Liver (tissue), 3 donors: ENCODE measurements at regions not wholly inside any gene's neighbourhood (a gene's known extent, or its start where the extent isn't known, plus 50 kb on each side); places are given as distances from the start of the nearest gene placed in this dataset.

ENCODE experiments used
- EGR1 ChIP-seq, 2 donors: IDR thresholded peaks; 2 replicates each; pipeline ENCODE4 v1.6.1; 2016 to 2018; ENCODE audit warnings: antibody characterized with exemption in 2 of 2, low read depth in 2 of 2
- JUND ChIP-seq, 2 donors: IDR thresholded peaks; 2 replicates each; pipeline ENCODE4 v1.6.1; 2016; ENCODE audit warnings: antibody characterized with exemption in 2 of 2
- RXRA ChIP-seq, 2 donors: IDR thresholded peaks; 2 replicates each; pipeline ENCODE4 v1.6.1; 2017 to 2018; ENCODE audit warnings: antibody characterized with exemption in 2 of 2, mild to moderate bottlenecking in 1 of 2
- SP1 ChIP-seq: IDR thresholded peaks from 2 replicates; pipeline ENCODE4 v1.6.1; 2018; ENCODE audit warnings: antibody characterized with exemption, mild to moderate bottlenecking
- TAF1 ChIP-seq: conservative IDR thresholded peaks from 2 replicates; pipeline ENCODE4 v1.6.1; 2016; ENCODE audit warnings: antibody characterized with exemption, mild to moderate bottlenecking
- TF ChIP-seq, protein P1 (sequence below): fragments of 150-350 bp; IDR thresholded peaks from 2 replicates; pipeline ENCODE4 v1.5.1; 2017; ENCODE audit warnings: improper control_type of control experiment, low read depth, low read length; ENCODE audit not compliant: missing input control
- TF ChIP-seq, protein P2 (sequence below): IDR thresholded peaks from 2 replicates; pipeline ENCODE4 v1.6.1; 2016; ENCODE audit warnings: antibody characterized with exemption
- TF ChIP-seq, protein P3 (sequence below): IDR thresholded peaks from 2 replicates; pipeline ENCODE4 v1.6.1; 2016; ENCODE audit warnings: antibody characterized with exemption
- donor health status: healthy.
- donor health status: healthy.

DNA sequence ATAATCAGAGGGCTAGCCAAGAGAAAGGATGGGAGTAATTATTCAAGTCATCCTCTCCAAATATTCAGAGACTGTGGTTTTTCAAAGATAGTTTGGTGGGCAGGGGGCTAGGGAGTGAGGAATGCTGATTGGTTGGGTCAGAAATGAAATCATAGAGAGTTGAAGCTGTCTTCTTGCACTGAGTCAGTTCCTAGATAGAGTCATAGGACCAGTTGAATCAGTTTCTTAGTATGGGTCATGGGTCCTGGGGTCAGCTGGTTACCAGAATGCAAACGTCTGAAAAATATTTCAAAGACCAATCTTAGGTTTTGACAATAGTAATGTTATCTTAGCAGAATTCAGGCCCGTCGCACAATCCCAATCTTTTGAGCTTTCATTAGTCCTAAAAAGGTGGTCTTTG is 171.4 kb upstream of the SPATS2L start:
- TF ChIP-seq, protein P1, sequence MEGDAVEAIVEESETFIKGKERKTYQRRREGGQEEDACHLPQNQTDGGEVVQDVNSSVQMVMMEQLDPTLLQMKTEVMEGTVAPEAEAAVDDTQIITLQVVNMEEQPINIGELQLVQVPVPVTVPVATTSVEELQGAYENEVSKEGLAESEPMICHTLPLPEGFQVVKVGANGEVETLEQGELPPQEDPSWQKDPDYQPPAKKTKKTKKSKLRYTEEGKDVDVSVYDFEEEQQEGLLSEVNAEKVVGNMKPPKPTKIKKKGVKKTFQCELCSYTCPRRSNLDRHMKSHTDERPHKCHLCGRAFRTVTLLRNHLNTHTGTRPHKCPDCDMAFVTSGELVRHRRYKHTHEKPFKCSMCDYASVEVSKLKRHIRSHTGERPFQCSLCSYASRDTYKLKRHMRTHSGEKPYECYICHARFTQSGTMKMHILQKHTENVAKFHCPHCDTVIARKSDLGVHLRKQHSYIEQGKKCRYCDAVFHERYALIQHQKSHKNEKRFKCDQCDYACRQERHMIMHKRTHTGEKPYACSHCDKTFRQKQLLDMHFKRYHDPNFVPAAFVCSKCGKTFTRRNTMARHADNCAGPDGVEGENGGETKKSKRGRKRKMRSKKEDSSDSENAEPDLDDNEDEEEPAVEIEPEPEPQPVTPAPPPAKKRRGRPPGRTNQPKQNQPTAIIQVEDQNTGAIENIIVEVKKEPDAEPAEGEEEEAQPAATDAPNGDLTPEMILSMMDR: no peak
- TF ChIP-seq TAF1 (no peak), SP1 (no peak), RXRA (IDR thresholded peaks at IDR 0.05) (no peak), JUND (IDR thresholded peaks at IDR 0.05) (no peak), EGR1 (IDR thresholded peaks at IDR 0.05; ENCODE audit: low read depth in 2 of 2) (no peak)
- TF ChIP-seq, protein P2, sequence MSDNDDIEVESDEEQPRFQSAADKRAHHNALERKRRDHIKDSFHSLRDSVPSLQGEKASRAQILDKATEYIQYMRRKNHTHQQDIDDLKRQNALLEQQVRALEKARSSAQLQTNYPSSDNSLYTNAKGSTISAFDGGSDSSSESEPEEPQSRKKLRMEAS: no peak
- TF ChIP-seq, protein P3, sequence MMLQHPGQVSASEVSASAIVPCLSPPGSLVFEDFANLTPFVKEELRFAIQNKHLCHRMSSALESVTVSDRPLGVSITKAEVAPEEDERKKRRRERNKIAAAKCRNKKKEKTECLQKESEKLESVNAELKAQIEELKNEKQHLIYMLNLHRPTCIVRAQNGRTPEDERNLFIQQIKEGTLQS: no peak
